Fibroblast of lung (primary cell): ENCODE measurements at regions not wholly inside any gene's neighbourhood (a gene's known extent, or its start where the extent isn't known, plus 50 kb on each side); places are given as distances from the start of the nearest gene placed in this dataset.

ENCODE experiments used
- DNase-seq, 2 donors: peaks; one replicate each; pipeline versions ENCODE4 v3.0.0 to v3.0.0-alpha.2; 2010; ENCODE audit warnings: low read depth in 2 of 2
- H2AFZ ChIP-seq: 2 replicates; pipeline ENCODE4 v1.5.1; 2012; ENCODE audit warnings: low read length, control low read depth, inconsistent platforms
- H3K27ac ChIP-seq: 2 replicates; pipeline ENCODE4 v1.5.1; 2011; ENCODE audit warnings: low read length, control low read depth; ENCODE audit not compliant: insufficient read depth
- H3K27me3 ChIP-seq: 2 replicates; pipeline ENCODE4 v1.5.1; 2011; ENCODE audit warnings: mild to moderate bottlenecking, low read length; ENCODE audit not compliant: control insufficient read depth, insufficient read depth
- H3K36me3 ChIP-seq: 2 replicates; pipeline ENCODE4 v1.5.1; 2011; ENCODE audit warnings: low read length; ENCODE audit not compliant: control insufficient read depth, insufficient read depth
- H3K4me1 ChIP-seq: 2 replicates; pipeline ENCODE4 v1.5.1; 2011; ENCODE audit warnings: low read length; ENCODE audit not compliant: control insufficient read depth, insufficient read depth; ENCODE audit errors: extremely low read depth
- H3K4me2 ChIP-seq: 2 replicates; pipeline ENCODE4 v1.5.1; 2011; ENCODE audit warnings: low read length, control low read depth; ENCODE audit not compliant: insufficient read depth; ENCODE audit errors: extremely low read depth
- H3K4me3 ChIP-seq, 4 experiments: fragments of 200-600 bp in 1 of 4; sonication (generic) in 1 of 4; replicated peaks in 1 of 4; 2 replicates each; pipeline ENCODE4 v1.5.1; 2011 to 2016; ENCODE audit warnings: low read length in 4 of 4, low read depth in 3 of 4, mild to moderate bottlenecking in 3 of 4, control low read depth in 2 of 4, inconsistent platforms in 1 of 4, mixed read lengths in 1 of 4; ENCODE audit not compliant: insufficient read depth in 1 of 4; ENCODE audit errors: control extremely low read depth in 1 of 4
- H3K79me2 ChIP-seq: 2 replicates; pipeline ENCODE4 v1.5.1; 2012; ENCODE audit warnings: mild to moderate bottlenecking, low read length, inconsistent platforms; ENCODE audit not compliant: control insufficient read depth, insufficient read depth
- H3K9ac ChIP-seq: 2 replicates; pipeline ENCODE4 v1.5.1; 2011; ENCODE audit warnings: mild to moderate bottlenecking, low read length, control low read depth; ENCODE audit not compliant: insufficient read depth
- H3K9me3 ChIP-seq: 2 replicates; pipeline ENCODE4 v1.5.1; 2012; ENCODE audit warnings: low read depth, low read length; ENCODE audit not compliant: control insufficient read depth, insufficient read depth
- H4K20me1 ChIP-seq: 2 replicates; pipeline ENCODE4 v1.5.1; 2011; ENCODE audit warnings: low read length; ENCODE audit not compliant: control insufficient read depth, insufficient read depth; ENCODE audit errors: extremely low read depth
- EZH2 ChIP-seq: IDR thresholded peaks from 2 replicates; pipeline ENCODE4 v1.5.1; 2012; ENCODE audit warnings: low read length, control low read depth, mild to moderate bottlenecking; ENCODE audit errors: missing control alignments
- TF ChIP-seq, protein P1 (sequence below), 2 donors: IDR thresholded peaks in 1 of 2; conservative IDR thresholded peaks in 1 of 2; 1 replicate in 1 of 2; 2 replicates in 1 of 2; pipeline ENCODE4 v1.5.1; 2011 to 2012; ENCODE audit warnings: low read length in 2 of 2, control low read depth in 1 of 2, inconsistent platforms in 1 of 2, low read depth in 1 of 2, mild to moderate bottlenecking in 1 of 2

DNA sequence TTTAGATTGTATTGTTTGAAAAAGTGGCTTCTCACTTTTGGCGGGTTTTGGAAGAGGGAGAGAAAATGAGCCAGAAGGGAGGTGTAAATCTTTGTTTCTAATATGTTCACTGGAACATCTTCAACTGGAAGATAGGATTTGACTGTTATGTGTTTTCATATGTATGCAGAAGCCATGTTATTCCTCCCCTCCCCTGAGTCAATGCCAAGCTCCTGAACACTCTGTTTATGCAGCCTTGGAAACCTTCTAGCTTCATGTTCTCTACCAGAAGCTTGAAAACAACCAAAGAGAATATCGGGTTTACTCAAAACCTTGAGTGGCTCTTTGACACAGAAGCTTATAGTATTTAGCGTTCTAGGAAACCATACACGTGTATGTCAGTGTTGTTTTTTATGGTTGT lies 279.1 kb downstream of the PRL start:
- H3K27me3 ChIP-seq = no peaks in the 10 kb centered on the region
- H4K20me1 ChIP-seq = no peaks in the 10 kb centered on the region
- H3K4me1 ChIP-seq = no peaks in the 10 kb centered on the region
- DNase-seq = peak in 1 of 2 donors; percentile 16
- no peak overlapping the region for H3K4me3 ChIP-seq
- H3K9ac ChIP-seq = no peak overlapping the region
- no peak for TF ChIP-seq EZH2
- TF ChIP-seq, protein P1, sequence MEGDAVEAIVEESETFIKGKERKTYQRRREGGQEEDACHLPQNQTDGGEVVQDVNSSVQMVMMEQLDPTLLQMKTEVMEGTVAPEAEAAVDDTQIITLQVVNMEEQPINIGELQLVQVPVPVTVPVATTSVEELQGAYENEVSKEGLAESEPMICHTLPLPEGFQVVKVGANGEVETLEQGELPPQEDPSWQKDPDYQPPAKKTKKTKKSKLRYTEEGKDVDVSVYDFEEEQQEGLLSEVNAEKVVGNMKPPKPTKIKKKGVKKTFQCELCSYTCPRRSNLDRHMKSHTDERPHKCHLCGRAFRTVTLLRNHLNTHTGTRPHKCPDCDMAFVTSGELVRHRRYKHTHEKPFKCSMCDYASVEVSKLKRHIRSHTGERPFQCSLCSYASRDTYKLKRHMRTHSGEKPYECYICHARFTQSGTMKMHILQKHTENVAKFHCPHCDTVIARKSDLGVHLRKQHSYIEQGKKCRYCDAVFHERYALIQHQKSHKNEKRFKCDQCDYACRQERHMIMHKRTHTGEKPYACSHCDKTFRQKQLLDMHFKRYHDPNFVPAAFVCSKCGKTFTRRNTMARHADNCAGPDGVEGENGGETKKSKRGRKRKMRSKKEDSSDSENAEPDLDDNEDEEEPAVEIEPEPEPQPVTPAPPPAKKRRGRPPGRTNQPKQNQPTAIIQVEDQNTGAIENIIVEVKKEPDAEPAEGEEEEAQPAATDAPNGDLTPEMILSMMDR (conservative IDR thresholded peaks at IDR 0.05 in 1 of 2, IDR thresholded peaks at IDR 0.05 in 1 of 2; ENCODE audit: low read depth in 1 of 2, low read length in 2 of 2) = no peak
- H2AFZ ChIP-seq = no peak overlapping the region
- no peaks in the 10 kb centered on the region for H3K9me3 ChIP-seq
- H3K79me2 ChIP-seq = no peaks in the 10 kb centered on the region
- H3K27ac ChIP-seq = no peak overlapping the region
- no peak overlapping the region for H3K4me2 ChIP-seq
- H3K36me3 ChIP-seq = no peaks in the 10 kb centered on the region

DNA sequence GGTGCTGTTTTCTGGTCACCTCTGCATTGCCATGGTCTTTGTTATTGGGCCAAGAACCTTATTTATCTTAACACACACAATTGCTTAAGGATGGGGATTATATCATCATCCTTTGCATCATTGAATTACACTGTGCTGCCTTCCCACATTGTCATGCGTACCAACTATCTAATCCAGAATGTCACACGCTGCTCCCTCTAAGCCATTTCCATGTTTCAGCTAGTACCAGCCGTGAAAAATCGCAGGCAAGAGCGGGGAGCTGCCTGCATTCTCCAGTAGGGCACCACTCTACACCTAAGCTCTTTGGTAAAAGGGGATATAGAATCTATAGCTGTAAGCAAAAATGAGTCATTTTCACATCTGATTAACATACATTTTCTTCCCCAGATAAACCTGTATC lies 277.0 kb downstream of the PRL start:
- TF ChIP-seq, protein P1 (conservative IDR thresholded peaks at IDR 0.05 in 1 of 2, IDR thresholded peaks at IDR 0.05 in 1 of 2; ENCODE audit: low read depth in 1 of 2, low read length in 2 of 2) = no peak
- TF ChIP-seq EZH2 = no peak
- no peak overlapping the region for H2AFZ ChIP-seq
- no peaks in the 10 kb centered on the region for H3K27me3 ChIP-seq
- H3K27ac ChIP-seq = no peak overlapping the region
- H3K4me2 ChIP-seq = no peak overlapping the region
- no peak for DNase-seq
- no peak overlapping the region for H3K4me3 ChIP-seq
- no peak overlapping the region for H3K9ac ChIP-seq
- H3K79me2 ChIP-seq = no peaks in the 10 kb centered on the region
- H4K20me1 ChIP-seq = no peaks in the 10 kb centered on the region
- no peaks in the 10 kb centered on the region for H3K9me3 ChIP-seq
- H3K36me3 ChIP-seq = no peaks in the 10 kb centered on the region
- no peaks in the 10 kb centered on the region for H3K4me1 ChIP-seq

DNA sequence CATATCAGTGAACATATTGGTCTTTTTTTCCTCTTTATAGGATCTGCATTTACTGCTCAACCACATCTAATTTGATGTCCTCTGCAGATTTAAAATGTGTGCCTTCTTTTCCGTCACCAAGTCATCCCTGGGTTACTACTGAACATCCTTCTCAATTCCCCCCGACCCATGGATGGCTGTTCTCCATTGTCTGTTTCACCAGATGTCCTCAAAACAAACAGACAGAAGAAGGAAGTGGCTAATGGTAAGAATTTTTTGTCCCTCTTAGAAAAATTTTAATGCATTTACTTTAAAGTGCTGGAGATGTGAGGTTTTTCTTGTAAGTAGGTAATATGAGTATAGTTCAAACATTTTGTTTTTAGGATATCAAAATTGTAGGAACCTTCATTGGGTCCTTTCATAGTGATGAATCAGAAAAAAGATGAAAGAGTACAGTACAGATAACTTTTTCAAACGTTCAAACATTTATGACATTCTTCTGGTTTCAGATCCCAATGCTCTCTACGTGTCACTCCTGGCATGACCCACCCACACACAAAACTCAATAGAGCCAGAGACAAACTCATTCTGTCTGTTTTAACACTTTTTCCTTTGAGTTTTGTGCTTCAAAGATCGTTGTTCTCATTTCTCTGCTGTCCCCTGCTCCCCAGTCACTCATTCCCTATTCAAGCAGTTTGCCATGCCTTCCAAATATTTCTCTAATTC lies 276.4 kb downstream of the PRL start:
- Histone ChIP-seq H3K9ac (no peak overlapping the region), H2AFZ (no peak overlapping the region), H3K4me1 (no peaks in the 10 kb centered on the region), H3K4me2 (no peak overlapping the region), H3K79me2 (no peaks in the 10 kb centered on the region), H4K20me1 (no peaks in the 10 kb centered on the region), H3K9me3 (no peaks in the 10 kb centered on the region), H3K27me3 (no peaks in the 10 kb centered on the region), H3K36me3 (no peaks in the 10 kb centered on the region), H3K4me3 (no peak overlapping the region), H3K27ac (no peak overlapping the region)
- DNase-seq = no peak
- TF ChIP-seq, protein P1 (conservative IDR thresholded peaks at IDR 0.05 in 1 of 2, IDR thresholded peaks at IDR 0.05 in 1 of 2; ENCODE audit: low read depth in 1 of 2, low read length in 2 of 2) = no peak
- no peak for TF ChIP-seq EZH2
